Muscle of back (tissue), 3 donors: ENCODE measurements at regions not wholly inside any gene's neighbourhood (a gene's known extent, or its start where the extent isn't known, plus 50 kb on each side); places are given as distances from the start of the nearest gene placed in this dataset.
"Not testable (repeated sequence)": the region's sequence is repeated elsewhere in the genome, so short reads cannot be mapped to it uniquely, and the experiment has no call there.

Experiments
- DNase-seq, 3 donors: peaks; one replicate each; pipeline versions ENCODE4 v3.0.0 to v3.0.0-alpha.2; 2013

DNA sequence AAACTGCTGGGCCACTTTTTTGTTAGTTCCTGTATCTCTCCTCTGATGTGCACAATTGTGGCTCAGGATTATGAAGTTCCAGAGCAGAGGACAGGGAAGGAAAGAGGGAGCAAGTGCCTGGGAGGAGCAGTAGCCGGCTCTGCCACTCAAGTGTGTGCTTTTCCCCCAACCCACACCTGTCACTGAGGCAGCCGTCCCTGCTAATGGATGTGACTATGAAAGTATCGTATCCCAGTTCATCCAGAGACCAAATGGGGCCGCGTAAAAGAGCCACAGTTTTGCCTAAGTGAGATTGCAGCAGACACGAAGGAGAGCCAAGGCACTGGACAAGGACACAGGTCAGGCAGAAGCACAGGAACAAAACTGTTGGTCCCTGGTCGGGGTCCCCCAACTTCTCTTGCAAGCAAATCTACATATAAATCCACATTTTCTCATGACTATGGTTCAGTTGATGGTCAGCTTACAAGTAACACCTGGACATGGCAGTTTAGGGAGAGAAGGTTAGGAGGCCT is 204.7 kb downstream of the RHOU start:
- DNase-seq: no peak

DNA sequence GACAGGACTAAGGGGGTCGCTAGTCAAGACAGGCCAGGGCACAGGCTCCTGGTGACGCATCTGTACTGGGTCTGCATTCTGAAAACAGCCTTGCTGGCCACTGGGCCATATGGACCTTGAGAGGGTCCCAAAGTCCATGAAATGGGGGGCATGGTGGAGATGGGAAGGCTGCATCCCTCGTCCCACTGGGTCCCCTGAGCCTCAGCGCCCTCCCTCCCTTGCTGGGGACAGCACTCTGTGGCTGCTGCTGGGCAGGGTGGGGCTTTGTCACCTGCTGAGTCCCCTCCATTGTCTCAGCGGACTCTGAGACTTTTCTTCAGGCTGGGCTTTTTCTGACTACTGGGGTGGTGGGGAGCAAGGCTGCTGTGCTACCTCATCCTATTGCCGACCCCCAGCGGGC is 205.2 kb downstream of the RHOU start:
- no peak for DNase-seq

DNA sequence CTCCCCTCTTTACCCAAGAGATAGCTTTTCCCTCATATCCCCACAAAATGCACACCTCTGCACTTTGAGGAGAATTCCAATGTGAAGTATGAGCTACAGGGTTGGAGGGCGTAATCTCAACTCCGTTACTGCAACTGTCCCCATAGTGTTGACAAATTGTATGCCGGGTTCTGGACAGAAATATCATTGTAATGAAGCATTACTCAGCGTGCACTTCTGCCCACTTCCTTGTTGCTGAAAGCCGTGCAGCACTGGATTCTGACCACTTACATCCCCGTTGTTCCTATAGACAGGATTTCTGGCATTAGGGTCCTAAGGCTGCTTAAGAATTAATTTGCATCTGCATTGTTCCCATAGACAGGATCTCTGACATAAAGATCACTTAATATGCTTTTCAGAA is 205.6 kb downstream of the RHOU start:
- no peak for DNase-seq

DNA sequence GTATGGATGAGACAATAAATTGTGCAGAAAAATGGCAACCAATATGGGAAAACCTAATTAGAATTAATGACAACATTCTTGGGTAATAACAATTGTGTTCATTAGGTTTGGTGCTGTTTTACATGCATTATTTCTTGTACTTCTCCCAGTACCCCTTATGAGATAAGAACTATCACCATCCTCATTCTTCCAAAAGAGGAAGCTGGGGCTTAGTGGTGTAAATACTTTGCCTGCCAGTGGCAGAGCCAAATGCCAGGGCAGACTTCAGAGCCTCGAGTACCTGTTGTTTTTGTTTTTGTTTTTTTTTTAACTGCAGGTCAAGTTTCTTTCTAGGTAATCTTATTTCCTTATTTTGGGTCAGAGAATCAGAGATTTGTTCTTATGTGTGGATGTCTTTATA is 206.4 kb downstream of the RHOU start:
- DNase-seq: no peak

DNA sequence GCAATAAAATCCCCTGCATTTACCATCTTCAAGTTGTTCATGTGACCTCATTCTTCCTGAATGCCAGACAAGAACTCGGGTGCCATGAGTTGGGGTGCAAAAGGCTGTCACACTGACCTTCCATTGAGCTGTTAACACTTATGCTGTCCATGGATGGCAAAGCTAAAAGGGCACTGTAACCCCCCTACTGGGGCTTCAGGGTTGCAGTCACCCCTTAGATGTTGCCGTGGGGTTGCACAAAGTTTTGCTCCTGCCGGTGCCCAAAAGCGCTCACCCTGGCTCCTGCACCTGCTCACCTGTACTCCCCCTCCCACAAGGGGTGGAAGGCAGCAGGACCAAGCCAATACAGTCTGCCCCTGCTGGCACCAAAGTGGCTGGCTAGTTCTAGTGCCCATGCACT is 208.2 kb downstream of the RHOU start:
- no peak for DNase-seq

DNA sequence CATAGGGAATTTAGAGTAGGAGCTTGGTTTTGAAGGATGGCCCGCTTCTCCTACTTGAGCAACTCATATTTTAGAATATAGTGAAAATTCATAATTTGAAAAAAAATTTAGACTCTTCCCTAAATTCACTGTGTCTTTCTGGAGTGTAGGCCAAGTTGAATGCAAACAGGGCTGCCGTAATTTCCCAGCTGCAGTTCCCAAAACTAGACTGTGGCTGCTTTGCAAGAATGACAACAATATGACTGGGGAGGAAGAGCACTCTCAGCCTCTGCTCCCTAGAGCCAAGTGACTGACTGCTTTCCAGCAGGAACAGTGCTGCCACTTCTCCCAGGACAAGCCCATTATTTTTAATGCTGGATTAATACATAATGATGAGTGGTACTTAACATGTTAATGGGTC is 209.0 kb downstream of the RHOU start:
- DNase-seq: peak in 2 of 3 donors; percentile 37 to 72

DNA sequence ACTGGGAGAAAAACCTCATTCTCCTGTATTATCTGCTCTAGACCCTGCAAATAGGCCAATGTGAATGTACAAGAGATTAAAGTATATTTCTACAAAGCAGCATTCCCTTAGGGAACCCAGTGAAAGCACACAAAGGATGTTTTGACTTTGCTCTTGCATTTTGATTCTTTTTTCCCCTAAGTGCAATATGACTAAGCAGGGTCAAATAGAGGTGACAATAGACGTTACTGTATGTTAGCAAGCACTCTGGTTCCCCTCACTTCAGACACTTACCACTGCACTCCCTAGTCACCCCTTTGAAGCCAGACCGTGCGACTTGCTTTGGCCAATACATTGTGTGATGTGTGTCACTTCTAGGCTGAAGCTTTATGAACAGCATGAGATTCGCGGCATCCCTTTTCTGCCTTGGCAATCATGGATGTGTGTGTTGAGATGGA is 209.7 kb downstream of the RHOU start:
- peak in 2 of 3 donors; percentile 16 to 62 for DNase-seq

DNA sequence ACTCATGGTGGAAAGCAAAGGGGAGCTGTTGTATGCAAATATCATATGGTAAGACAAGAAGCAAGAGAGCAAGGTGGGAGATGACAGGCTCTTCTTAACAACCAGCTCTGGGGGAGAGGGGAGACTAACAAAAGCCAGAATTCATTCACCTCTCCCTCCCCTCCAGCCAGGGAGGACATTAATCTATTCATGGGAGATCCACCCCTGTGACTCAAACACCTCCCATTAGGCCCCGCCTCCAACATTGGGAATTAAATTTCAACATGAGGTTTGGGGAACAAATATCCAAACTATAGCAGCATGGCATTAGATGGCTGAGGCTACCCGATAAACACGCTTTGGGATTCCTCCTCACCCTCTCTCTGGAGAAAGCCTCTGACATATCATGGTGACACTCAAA is 210.6 kb downstream of the RHOU start:
- DNase-seq: no peak

DNA sequence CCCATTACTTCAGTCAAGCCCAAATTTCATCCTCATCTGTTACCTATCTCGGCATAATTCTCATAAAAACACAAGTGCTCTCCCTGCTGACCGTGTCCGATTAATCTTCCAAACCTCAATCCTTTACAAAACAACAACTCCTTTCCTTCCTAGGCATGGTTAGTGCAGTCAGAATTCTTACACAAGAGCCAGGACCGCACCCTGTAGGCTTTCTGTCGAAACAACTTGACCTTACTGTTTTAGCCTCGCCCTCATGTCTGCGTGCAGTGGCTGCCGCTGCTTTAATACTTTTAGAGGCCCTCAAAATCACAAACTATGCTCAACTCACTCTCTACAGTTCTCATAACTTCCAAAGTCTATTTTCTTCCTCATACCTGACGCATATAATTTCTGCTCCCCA is 214.3 kb downstream of the RHOU start:
- DNase-seq: not testable (repeated sequence)

DNA sequence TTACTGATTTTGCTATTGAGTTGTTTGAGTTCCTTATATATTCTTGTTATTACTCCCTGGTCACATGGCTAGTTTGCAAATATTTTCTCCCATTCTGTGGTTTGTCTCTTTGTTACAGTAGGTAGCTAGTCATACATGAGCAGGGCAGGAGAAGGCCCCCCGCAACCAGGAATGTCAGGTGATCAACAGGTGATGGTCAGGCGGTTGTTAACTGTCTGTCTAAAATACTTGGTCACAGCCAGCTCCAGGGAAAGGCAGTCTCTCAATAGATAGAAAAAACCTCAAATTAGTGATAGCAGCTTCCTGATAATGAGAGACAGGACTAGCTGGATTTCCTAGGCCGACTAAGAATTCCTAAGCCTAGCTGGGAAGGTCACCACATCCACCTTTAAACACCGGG is 217.9 kb downstream of the RHOU start:
- no peak for DNase-seq

DNA sequence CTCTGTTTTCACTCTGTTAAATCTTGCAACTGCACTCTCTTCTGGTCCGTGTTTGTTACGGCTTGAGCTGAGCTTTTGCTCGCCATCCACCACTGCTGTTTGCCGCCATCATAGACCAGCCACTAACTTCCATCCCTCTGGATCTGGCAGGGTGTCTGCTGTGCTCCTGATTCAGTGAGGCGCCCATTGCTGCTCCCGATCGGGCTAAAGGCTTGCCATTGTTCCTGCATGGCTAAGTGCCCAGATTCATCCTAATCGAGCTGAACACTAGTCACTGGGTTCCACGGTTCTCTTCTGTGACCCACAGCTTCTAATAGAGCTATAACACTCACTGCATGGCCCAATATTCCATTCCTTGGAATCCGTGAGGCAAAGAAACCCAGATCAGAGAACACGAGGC is 218.5 kb downstream of the RHOU start:
- DNase-seq: not testable (repeated sequence)

DNA sequence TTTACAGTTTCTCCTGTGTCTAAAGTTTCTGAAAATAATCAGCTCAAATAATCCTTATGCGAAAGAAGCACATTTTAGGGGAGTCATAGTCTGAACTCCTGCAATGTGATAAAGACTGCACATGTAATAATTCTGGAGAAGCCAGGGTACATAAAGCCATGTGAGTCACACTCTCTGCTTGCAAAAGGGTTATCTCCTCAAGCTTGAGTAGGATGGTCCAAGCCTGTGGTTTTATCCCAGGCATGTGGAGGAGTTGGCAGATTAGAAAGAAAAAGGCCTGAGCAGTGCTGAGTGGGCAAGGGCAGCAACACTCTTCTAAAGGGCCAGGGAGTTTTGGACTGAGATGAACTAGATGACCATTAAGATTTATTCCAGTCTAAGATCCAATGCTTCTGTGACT is 220.4 kb downstream of the RHOU start:
- DNase-seq: no peak

DNA sequence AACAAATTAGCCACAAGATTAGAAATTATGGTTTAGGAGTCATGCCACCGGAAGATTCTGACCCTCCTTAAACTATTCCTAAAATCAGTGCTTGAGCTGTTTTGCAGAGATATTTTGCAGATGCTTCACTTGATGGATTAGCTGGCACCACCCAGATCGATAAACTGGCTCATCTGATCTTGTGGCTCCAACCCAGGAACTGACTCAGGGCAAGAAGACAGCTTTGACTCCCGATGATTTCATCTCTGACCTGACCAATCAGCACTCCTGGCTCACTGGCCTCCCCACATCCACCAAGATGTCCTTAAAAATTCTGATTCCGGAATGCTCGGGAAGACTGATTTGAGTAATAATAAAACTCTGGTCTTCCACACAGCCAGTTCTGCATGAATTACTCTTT is 221.6 kb downstream of the RHOU start:
- DNase-seq: no peak

DNA sequence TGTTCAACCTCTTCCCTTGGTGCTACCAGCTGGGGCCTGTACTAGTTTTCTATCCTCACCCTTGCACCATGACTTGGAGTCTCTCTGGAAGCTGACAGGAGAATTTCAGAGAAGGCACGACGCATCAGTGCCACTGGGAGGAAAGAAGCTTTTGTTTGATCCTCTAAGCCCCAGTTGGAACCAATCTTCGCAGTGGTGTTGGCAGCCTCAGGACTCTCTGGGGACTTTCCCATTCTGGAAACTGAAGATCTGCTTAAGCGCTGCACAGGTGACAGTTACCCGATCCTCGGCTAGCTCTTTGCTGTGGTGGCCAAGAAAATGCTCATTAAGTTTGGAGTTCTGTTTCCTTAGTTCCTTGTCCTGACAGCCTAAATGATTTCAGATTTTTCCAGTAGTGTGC is 222.3 kb downstream of the RHOU start:
- no peak for DNase-seq

DNA sequence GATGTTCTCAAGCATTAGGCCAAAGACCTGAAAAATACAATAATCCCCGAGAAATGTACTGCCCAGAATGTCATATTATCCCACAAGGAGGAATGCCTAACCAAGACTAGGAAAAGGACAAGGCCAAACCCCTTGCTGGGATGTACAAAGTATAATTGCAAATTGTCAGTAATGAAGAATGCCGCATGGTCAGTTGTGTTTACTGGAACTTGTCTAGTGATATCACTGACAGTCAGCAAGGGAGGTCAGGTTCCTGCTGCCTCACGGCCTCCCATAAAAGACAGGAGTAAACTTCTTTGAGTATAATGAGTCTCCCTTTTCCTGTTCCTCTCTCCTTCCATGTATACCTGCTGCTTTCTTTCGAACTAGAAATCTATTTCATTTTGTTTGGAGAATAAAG is 222.8 kb downstream of the RHOU start:
- no peak for DNase-seq

DNA sequence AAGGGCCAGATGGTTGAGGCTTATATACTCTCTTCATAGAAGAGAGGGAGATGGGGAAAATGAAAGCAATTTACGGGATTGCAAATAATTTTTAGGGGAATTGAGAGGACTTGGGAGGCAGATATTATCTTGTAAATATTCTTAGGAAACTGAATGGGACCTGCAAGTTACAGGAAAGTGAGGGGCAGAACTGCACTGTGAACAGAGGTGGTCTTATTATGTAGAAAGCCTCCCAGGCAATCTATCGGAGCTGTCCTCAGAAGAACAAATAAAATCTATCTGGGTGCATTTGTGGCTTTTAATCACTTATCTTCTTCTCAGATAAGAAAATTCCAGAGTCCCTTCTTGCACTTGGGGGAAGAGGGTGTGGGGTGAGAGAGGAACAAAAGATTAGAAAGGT is 223.5 kb downstream of the RHOU start:
- DNase-seq: no peak

DNA sequence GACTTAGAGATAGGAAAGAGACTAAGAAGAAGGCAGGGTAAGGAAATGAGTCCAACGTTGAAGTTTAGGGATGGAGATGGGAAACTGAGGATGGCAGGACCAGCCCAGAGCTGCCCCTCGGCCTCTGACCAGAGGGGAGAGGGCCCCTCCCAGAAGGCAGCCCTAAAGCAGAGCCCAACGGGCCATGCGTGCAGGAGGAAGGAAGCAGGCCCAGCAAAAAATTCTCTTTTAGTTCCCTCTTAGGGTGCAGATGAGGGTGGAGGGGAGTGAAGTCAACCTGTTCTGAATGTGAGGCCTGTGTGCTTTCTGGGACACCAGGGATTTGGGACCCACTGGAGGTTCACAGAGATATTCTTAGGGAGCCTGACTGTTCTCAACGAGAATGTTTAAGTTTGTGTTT is 225.4 kb downstream of the RHOU start:
- no peak for DNase-seq

DNA sequence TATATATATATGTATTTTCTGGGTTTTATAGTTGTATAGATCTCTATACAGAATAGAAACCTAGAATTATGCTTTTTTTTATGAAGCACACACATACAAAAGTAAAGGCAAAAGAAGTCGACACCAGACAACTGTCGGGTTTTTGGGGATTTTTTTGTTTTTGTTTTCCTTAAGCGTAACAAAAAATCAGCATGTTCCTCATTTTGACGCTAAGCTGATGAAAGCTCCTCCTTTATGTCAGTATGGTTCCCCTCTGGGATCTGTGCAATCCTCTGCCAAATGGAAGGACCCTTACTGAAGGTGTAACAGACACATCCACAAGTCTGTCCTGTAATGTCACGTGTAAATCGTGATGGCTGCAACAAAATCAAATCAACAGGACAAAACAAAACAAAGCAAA is 226.2 kb downstream of the RHOU start:
- DNase-seq: no peak

DNA sequence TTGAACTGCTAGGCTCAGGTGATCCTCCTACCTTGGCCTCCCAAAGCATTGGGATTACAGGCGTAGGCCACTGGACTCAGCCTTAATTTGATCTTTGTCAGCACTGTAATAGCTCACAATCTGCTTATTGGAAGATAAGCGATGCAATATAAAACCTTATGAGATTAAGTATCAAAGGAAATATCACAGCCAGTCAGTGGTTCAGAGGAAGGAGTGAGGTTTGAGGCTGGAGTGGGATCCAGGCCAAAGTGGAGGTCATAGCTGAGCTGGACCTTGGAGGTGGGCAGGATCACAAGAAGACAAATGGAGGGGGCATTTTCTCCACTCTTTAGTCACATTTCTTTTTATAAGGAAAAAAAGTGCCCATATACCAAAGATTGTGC is 228.5 kb downstream of the RHOU start:
- DNase-seq: peak in 1 of 3 donors; percentile 48

DNA sequence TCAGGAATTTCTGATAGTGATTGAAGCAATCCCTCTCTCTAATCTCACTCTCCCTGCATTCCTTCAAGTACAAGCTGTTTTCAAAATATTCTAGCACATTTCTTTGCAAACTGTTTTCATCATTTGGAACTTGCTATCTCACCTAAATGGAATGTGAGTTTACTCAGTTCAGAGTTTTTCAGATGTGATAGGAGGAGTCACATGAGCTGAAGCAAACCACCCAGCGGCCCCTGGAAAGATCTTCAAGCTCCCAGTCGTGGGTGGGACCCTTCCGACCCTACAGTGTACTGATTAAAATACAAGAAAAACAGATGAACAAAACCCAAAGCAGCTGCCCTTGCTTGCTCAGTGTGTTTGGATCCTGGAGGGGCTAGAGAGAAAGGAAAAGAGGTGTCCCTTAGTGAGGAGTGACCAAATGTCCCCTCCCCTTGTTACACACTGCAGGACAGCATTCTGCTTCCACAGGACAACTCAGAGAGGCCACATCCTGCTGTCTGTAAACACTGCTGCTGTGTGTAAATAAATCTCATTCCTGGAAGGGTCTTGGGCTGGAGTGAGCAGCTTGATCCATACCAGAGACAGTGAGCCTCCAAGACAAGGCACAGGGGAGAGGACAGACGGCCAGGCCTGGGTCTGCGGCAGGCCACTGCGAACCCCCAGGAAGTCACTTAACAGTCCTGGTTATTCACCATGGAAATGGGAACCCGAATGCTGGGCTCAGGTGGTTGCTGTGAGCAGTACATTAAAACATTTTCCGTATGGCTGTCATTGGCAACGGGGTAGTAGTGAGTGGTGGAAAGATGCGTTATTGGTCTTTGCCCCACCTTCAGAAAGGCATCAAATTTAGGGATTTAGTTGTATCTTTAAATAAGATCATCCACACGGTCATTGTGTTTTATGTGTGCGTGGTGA is 229.2 kb downstream of the RHOU start:
- peak; percentile 70 to 85 (median 82) for DNase-seq

DNA sequence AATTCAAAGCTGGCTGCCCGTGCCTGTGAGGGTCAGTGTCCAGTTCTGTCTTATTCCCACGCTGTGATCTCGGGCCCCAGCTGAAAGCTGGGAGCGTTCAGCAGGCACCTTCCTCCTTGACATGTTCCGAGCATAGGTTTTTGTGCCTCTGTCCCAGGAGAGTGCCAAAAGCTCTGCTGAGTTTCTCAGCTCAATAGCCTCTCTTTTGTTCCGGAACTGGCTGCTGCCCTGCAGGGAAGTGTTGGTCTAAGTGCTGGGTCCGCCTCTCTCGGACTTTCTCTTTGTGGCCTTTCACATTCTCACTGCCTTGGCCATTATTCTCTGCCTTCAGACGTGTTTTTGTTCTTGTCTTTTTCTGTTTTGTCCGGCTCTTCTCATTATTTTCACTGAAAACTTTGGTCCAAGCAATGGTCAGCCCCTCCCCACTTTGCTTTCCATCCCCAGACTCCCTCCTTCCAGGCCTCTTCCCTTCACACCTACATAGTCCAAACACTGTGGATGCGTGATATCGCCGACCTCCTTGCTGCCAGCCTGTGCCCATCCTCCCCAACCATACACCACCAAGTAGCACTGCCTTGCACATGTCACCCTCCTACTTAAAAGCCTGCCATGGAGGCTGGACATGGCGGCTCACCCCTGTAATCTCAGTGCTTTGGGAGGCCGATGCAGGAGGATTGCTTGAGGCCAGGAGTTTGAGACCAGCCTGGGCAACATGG is 233.8 kb downstream of the RHOU start:
- no peak for DNase-seq

DNA sequence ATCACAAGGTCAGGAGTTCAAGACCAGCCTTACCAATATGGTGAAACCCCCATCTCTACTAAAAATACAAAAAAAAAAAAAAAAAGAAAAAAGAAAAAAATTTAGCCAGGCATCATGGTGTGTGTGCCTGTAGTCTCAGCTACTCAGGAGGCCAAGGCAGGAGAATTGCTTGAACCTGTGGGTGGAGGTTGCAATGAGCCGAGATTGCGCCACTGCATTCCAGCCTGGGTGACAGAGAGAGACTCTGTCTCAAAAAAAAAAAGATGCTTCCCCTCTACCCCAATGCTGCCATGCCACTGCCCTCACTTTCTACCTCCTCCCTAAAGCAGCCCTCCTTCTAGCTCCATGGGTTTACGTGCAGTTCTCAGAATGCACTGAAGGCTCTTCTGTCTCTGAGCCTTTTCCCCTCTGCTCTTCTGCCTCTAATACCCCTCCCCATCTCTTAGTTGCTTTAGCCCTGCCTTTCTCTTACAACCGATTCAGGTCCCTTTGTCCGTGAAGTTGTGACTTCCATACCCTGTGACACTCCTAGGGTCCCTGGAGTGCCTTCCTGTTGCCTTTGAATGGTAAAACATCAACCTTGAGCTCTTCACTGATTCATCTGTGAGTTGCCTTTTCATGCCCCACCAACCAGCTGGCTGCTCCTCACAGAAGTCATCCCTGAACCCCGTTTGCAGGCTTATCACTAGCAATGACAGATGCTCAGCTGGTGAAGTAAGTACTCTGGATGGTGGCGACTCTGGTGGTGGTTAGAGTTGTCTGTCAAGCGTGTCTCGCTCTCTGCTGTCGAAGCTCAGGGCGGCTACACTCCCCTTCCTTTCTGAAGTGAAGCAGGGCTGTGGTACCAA is 234.9 kb downstream of the RHOU start:
- DNase-seq: no peak
